ENCODE measurements at regions not wholly inside any gene's neighbourhood (a gene's known extent, or its start where the extent isn't known, plus 50 kb on each side); places are given as distances from the start of the nearest gene placed in this dataset.

GRCh38 chr6:14322841-14323240 lies 205.3 kb downstream of the CD83 start:
- TF ChIP-seq POLR2AphosphoS5 (IDR thresholded peaks at IDR 0.05; ENCODE audit: low read depth, low read length) (no peak), SIN3A (IDR thresholded peaks at IDR 0.05; ENCODE audit: borderline replicate concordance, insufficient read depth, low read length) (no peak), TAF1 (IDR thresholded peaks at IDR 0.05; ENCODE audit: borderline replicate concordance, insufficient read depth, low read length) (no peak)
